Ovary (tissue), 7 donors: ENCODE measurements at regions not wholly inside any gene's neighbourhood (a gene's known extent, or its start where the extent isn't known, plus 50 kb on each side); places are given as distances from the start of the nearest gene placed in this dataset.

Experiments
- DNase-seq, 5 donors: peaks; one replicate each; pipeline ENCODE4 v3.0.0-alpha.2; 2019 to 2020
- H3K27ac ChIP-seq, 2 donors: fragments of 200-600 bp; one replicate each; pipeline versions ENCODE4 v1.5.1 to v1.8.0; 2019 to 2022
- H3K27me3 ChIP-seq: fragments of 200-600 bp; one replicate; pipeline ENCODE4 v1.8.0; 2022
- H3K36me3 ChIP-seq: fragments of 200-600 bp; sonication (generic); one replicate; pipeline ENCODE4 v1.5.1; 2019
- H3K4me1 ChIP-seq: one replicate; pipeline ENCODE4 v1.8.1; 2013; ENCODE audit warnings: mild to moderate bottlenecking, moderate library complexity; ENCODE audit not compliant: insufficient read depth
- H3K4me3 ChIP-seq: fragments of 200-600 bp; sonication (generic); one replicate; pipeline ENCODE4 v1.5.1; 2017
- H3K9me3 ChIP-seq, 2 donors: fragments of 200-600 bp in 1 of 2; sonication (generic) in 1 of 2; one replicate each; pipeline versions ENCODE4 v1.5.1 to v1.8.1; 2013 to 2019; ENCODE audit warnings: mild to moderate bottlenecking in 1 of 2, moderate library complexity in 1 of 2
- CTCF ChIP-seq, 3 donors: fragments of 450-650 bp in 2 of 3; fragments of 200-600 bp in 1 of 3; IDR thresholded peaks; one replicate each; pipeline versions ENCODE4 v1.5.1 to v1.8.0; 2016 to 2022; ENCODE audit warnings: antibody characterized with exemption in 3 of 3, mild to moderate bottlenecking in 1 of 3
- EP300 ChIP-seq: sonication (generic); formaldehyde crosslinking; IDR thresholded peaks from one replicate; pipeline ENCODE4 v1.6.1; 2017; ENCODE audit warnings: antibody characterized with exemption
- POLR2A ChIP-seq: fragments of 450-650 bp; IDR thresholded peaks from one replicate; pipeline ENCODE4 v1.6.1; 2017; ENCODE audit warnings: antibody characterized with exemption, mild to moderate bottlenecking, moderate library complexity
- WGBS, 3 donors: extraction: QIAGEN DNeasy Blood & Tissue Kit in 1 of 3; methylation state at CpG; one replicate each; pipeline versions ENCODE4 v1.1.5 to v1.1.7; 2013 to 2017; 5-methylcytosine and 5-hydroxymethylcytosine counted together
- intact Hi-C, 4 donors: fragments of 100-400 bp; cut with DNase I; formaldehyde crosslinking; loops; one replicate each; pipeline versions ENCODE4 v1.11.0 to v1.15.1; 2022 to 2023
- donor health status: DM: no; HTN: no; CAD: no; lungs with moderate emphysema.
- donor health status: DM: no; HTN: no; CAD: no.
- donor health status: Bipolar disorder and iron deficiency.
- donor health status: DM: no; HTN: no; CAD: no.
- donor health status: DM: yes; HTN: yes; CAD: no.

- peaks cover 6% of the 10 kb centered on the region for H3K4me1 ChIP-seq
- TF ChIP-seq CTCF (IDR thresholded peaks at IDR 0.05), result no peak
- TF ChIP-seq POLR2A, result no peak
- TF ChIP-seq EP300, result no peak
- no peak overlapping the region for H3K27ac ChIP-seq
- H3K4me3 ChIP-seq, result no peak overlapping the region
- WGBS, 3 donors, result 90 to 91% (median 91%) methylated on average over 9 of the region's 9 CpGs
- intact Hi-C loops, result no loop called here
- H3K9me3 ChIP-seq, result no peaks in the 10 kb centered on the region
- peak in 1 of 5 donors; percentile 6 for DNase-seq
- no peaks in the 10 kb centered on the region for H3K27me3 ChIP-seq
- no peaks in the 10 kb centered on the region for H3K36me3 ChIP-seq
These were observed 134.4 kb downstream of the SMAD6 start for GRCh38 chr15:66836231-66837030.

- DNase-seq, result no peak
- no peak overlapping the region for H3K4me3 ChIP-seq
- no peaks in the 10 kb centered on the region for H3K9me3 ChIP-seq
- no peaks in the 10 kb centered on the region for H3K36me3 ChIP-seq
- H3K27me3 ChIP-seq, result no peaks in the 10 kb centered on the region
- no peak for TF ChIP-seq EP300
- TF ChIP-seq POLR2A, result no peak
- TF ChIP-seq CTCF (IDR thresholded peaks at IDR 0.05), result no peak
- no peak overlapping the region for H3K27ac ChIP-seq
- 80 to 89% (median 84%) methylated on average over 7 of the region's 7 CpGs for WGBS, 3 donors
- peaks cover 7% of the 10 kb centered on the region for H3K4me1 ChIP-seq
- intact Hi-C loops, result no loop called here
These were observed 136.2 kb downstream of the SMAD6 start for GRCh38 chr15:66838202-66838601.

- Histone ChIP-seq H3K36me3 (no peaks in the 10 kb centered on the region), H3K9me3 (no peaks in the 10 kb centered on the region), H3K4me1 (peaks cover 10% of the 10 kb centered on the region), H3K27ac (no peak overlapping the region), H3K4me3 (no peak overlapping the region), H3K27me3 (no peaks in the 10 kb centered on the region)
- 52 to 62% (median 58%) methylated on average over 5 of the region's 5 CpGs for WGBS, 3 donors
- DNase-seq, result no peak
- TF ChIP-seq POLR2A, result no peak
- TF ChIP-seq CTCF (IDR thresholded peaks at IDR 0.05), result peak in 2 of 3 donors; percentile 26 to 44
- intact Hi-C loops, result no loop called here
These were observed 136.7 kb downstream of the SMAD6 start for GRCh38 chr15:66838671-66839239.

- TF ChIP-seq EP300, result no peak
- no peak for TF ChIP-seq CTCF (IDR thresholded peaks at IDR 0.05)
- no peak for TF ChIP-seq POLR2A
- no peaks in the 10 kb centered on the region for H3K27me3 ChIP-seq
- WGBS, 3 donors, result 77 to 78% (median 78%) methylated on average over 4 of the region's 4 CpGs
- no peak for DNase-seq
- no peaks in the 10 kb centered on the region for H3K36me3 ChIP-seq
- H3K4me3 ChIP-seq, result no peak overlapping the region
- intact Hi-C loops, result loop anchor here in 1 of 4 donors (10.0 kb wide), 1 partner anchor 135 kb away; the partner anchor contains the start of gene SMAD6
- H3K27ac ChIP-seq, result peak overlapping the region in 1 of 2 donors; percentile 18
- no peaks in the 10 kb centered on the region for H3K9me3 ChIP-seq
- H3K4me1 ChIP-seq, result peaks cover 10% of the 10 kb centered on the region
These were observed 137.6 kb downstream of the SMAD6 start for GRCh38 chr15:66839506-66840112.
